OCI-LY1 (cell line): ENCODE measurements at regions not wholly inside any gene's neighbourhood (a gene's known extent, or its start where the extent isn't known, plus 50 kb on each side); places are given as distances from the start of the nearest gene placed in this dataset.
A peak's percentile ranks its signal among the peaks of the same experiment; 100 is the strongest.

Experiments used
- H2AFZ ChIP-seq: fragments of 200-600 bp; sonication (generic), shearing (Covaris generic); 2 replicates; pipeline ENCODE4 v1.6.0; 2014; ENCODE audit warnings: antibody characterized with exemption, mild to moderate bottlenecking, low read length
- H3F3A ChIP-seq: fragments of 200-600 bp; sonication (generic), shearing (Covaris generic); 2 replicates; pipeline ENCODE4 v1.6.0; 2014; ENCODE audit warnings: mild to moderate bottlenecking, antibody characterized with exemption, low read length, moderate library complexity; ENCODE audit not compliant: insufficient read depth
- H3K27ac ChIP-seq: fragments of 200-600 bp; sonication (generic); 2 replicates; pipeline ENCODE4 v1.5.1; 2014; ENCODE audit warnings: low read length, mixed run types, mild to moderate bottlenecking, low read depth; ENCODE audit not compliant: poor library complexity, severe bottlenecking
- H3K27me3 ChIP-seq: fragments of 200-600 bp; sonication (generic); 2 replicates; pipeline ENCODE4 v1.6.0; 2014; ENCODE audit warnings: antibody characterized with exemption, mild to moderate bottlenecking, low read length, moderate library complexity; ENCODE audit not compliant: insufficient read depth
- H3K36me3 ChIP-seq: fragments of 200-600 bp; sonication (generic); 2 replicates; pipeline ENCODE4 v1.6.1; 2014; ENCODE audit warnings: mild to moderate bottlenecking, antibody characterized with exemption, low read length, moderate library complexity, mixed read lengths; ENCODE audit not compliant: insufficient read depth
- H3K4me1 ChIP-seq: fragments of 200-600 bp; sonication (generic); 2 replicates; pipeline ENCODE4 v1.5.1; 2014; ENCODE audit warnings: mild to moderate bottlenecking, low read length, moderate library complexity; ENCODE audit not compliant: insufficient read depth, severe bottlenecking
- H3K4me2 ChIP-seq: fragments of 200-600 bp; sonication (generic), shearing (Covaris generic); 2 replicates; pipeline ENCODE4 v1.6.1; 2014; ENCODE audit warnings: low read length
- H3K4me3 ChIP-seq: fragments of 200-600 bp; sonication (generic); 2 replicates; pipeline ENCODE4 v1.5.1; 2014; ENCODE audit warnings: low read length, low read depth, mild to moderate bottlenecking, mixed read lengths; ENCODE audit not compliant: poor library complexity, severe bottlenecking
- H3K79me2 ChIP-seq: fragments of 200-600 bp; shearing (Covaris generic); 2 replicates; pipeline ENCODE4 v1.6.1; 2016; ENCODE audit warnings: mixed run types, low read length, mixed read lengths; ENCODE audit not compliant: insufficient read depth
- H3K9ac ChIP-seq: fragments of 200-600 bp; sonication (generic), shearing (Covaris generic); 2 replicates; pipeline ENCODE4 v1.6.1; 2014; ENCODE audit warnings: mild to moderate bottlenecking, low read length, mixed read lengths
- H3K9me2 ChIP-seq: fragments of 200-600 bp; sonication (generic), shearing (Covaris generic); 2 replicates; pipeline ENCODE4 v1.6.1; 2014; ENCODE audit warnings: low read depth, mild to moderate bottlenecking, low read length, mixed read lengths
- H3K9me3 ChIP-seq: fragments of 200-600 bp; shearing (Covaris generic); 2 replicates; pipeline ENCODE4 v1.6.1; 2014; ENCODE audit warnings: low read length, mixed read lengths
- H4K20me1 ChIP-seq: fragments of 200-600 bp; sonication (generic), shearing (Covaris generic); 2 replicates; pipeline ENCODE4 v1.6.0; 2016; ENCODE audit warnings: mild to moderate bottlenecking, low read length; ENCODE audit not compliant: insufficient read depth
- CTCF ChIP-seq: fragments of 200-600 bp; sonication (generic), shearing (Covaris generic); IDR thresholded peaks from 2 replicates; pipeline ENCODE4 v1.5.1; 2017; ENCODE audit warnings: mild to moderate bottlenecking, antibody characterized with exemption, low read length, moderate library complexity, mixed read lengths
- EZH2 ChIP-seq: fragments of 200-600 bp; sonication (generic), shearing (Covaris generic); IDR thresholded peaks from 2 replicates; pipeline ENCODE4 v1.8.0; 2017; ENCODE audit warnings: borderline replicate concordance, mixed run types, mild to moderate bottlenecking, antibody characterized with exemption, low read length, moderate library complexity, mixed read lengths

GRCh38 chr4:112073181-112073580 is 72.1 kb upstream of the FAM241A start:
- H3K4me1 ChIP-seq: no peaks in the 10 kb centered on the region
- no peak overlapping the region for H2AFZ ChIP-seq
- no peak for TF ChIP-seq CTCF
- no peaks in the 10 kb centered on the region for H3K36me3 ChIP-seq
- no peaks in the 10 kb centered on the region for H3F3A ChIP-seq
- no peaks in the 10 kb centered on the region for H3K79me2 ChIP-seq
- no peaks in the 10 kb centered on the region; the same call in 1 of the 2 replicates for H4K20me1 ChIP-seq
- H3K4me3 ChIP-seq: no peak overlapping the region
- no peak overlapping the region for H3K9ac ChIP-seq
- H3K9me2 ChIP-seq: no peaks in the 10 kb centered on the region
- no peak overlapping the region for H3K27ac ChIP-seq
- H3K4me2 ChIP-seq: no peak overlapping the region
- no peaks in the 10 kb centered on the region for H3K27me3 ChIP-seq
- no peaks in the 10 kb centered on the region for H3K9me3 ChIP-seq

GRCh38 chr4:112075129-112075753 is 70.0 kb upstream of the FAM241A start:
- H4K20me1 ChIP-seq: no peaks in the 10 kb centered on the region

DNA sequence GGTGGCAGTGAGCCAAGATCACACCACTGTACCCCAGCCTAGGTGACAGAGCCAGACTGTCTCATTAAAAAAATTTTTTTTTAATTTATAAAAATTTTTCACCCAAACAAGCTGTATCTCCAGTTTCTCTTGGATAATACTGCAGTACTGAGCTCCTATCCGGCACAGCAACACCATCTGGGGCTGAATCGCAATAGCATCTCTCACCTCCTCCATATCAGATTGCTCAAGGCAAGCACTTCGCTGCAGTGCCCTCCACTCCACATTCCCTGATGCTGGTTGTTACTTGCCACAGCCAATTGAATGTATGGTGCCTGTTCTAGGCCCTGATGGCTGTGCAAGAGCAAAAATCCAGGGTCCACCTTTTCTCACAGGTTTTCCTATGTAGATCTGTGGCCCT is 69.3 kb upstream of the FAM241A start:
- H3F3A ChIP-seq: no peaks in the 10 kb centered on the region
- H3K27me3 ChIP-seq: no peaks in the 10 kb centered on the region
- no peaks in the 10 kb centered on the region for H3K36me3 ChIP-seq
- TF ChIP-seq EZH2 (no peak), CTCF (no peak)
- no peak overlapping the region for H2AFZ ChIP-seq
- no peak overlapping the region for H3K9ac ChIP-seq
- no peak overlapping the region for H3K27ac ChIP-seq
- no peak overlapping the region for H3K4me3 ChIP-seq
- no peaks in the 10 kb centered on the region for H4K20me1 ChIP-seq
- H3K9me3 ChIP-seq: no peaks in the 10 kb centered on the region
- H3K9me2 ChIP-seq: no peaks in the 10 kb centered on the region
- H3K4me1 ChIP-seq: no peaks in the 10 kb centered on the region
- H3K4me2 ChIP-seq: no peak overlapping the region
- H3K79me2 ChIP-seq: no peaks in the 10 kb centered on the region

More at GRCh38 chr4:112075129-112075753, 70.0 kb upstream of the FAM241A start:
- Histone ChIP-seq H2AFZ (no peak overlapping the region), H3K36me3 (no peaks in the 10 kb centered on the region), H3K27ac (no peak overlapping the region), H3K79me2 (no peaks in the 10 kb centered on the region), H3K9ac (no peak overlapping the region), H3K9me2 (no peaks in the 10 kb centered on the region), H3K27me3 (no peaks in the 10 kb centered on the region), H3K4me3 (no peak overlapping the region), H3K9me3 (no peaks in the 10 kb centered on the region), H3K4me2 (no peak overlapping the region), H3K4me1 (no peaks in the 10 kb centered on the region), H3F3A (no peaks in the 10 kb centered on the region)
- peak; percentile 83 for TF ChIP-seq CTCF
- no peak for TF ChIP-seq EZH2
